GM23248 (cell line): ENCODE measurements at regions not wholly inside any gene's neighbourhood (a gene's known extent, or its start where the extent isn't known, plus 50 kb on each side); places are given as distances from the start of the nearest gene placed in this dataset.

Experiments used
- EZH2 ChIP-seq: fragments of 200-600 bp; sonication (generic); IDR thresholded peaks from 2 replicates; pipeline ENCODE4 v1.6.1; 2018; ENCODE audit warnings: antibody characterized with exemption, mild to moderate bottlenecking; ENCODE audit not compliant: insufficient read depth, poor library complexity, severe bottlenecking
- EZH2phosphoT487 ChIP-seq: fragments of 200-600 bp; sonication (generic); IDR thresholded peaks from 2 replicates; pipeline ENCODE4 v1.6.1; 2018; ENCODE audit warnings: antibody characterized with exemption, moderate library complexity, mild to moderate bottlenecking, low read depth; ENCODE audit not compliant: insufficient read depth

DNA sequence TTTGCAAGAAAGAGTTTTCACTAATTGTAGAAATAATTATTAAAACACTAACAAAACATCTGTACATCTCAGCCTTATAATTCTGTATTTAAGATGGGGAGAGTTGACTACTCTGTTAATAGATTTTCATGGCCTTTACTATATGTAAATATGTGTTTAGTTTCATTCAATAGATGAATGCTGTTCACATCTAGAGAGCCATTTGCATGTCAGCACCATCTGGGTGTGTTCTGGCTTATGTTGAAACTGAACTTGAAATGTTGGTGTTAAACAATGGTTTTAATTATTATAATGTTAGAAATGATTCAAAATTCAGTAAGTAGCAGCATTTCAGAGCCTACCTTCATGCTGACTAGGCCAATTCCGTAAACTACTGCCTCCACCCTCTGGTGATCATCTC is 102.5 kb upstream of the ADAD1 start:
- no peak for TF ChIP-seq EZH2
- TF ChIP-seq EZH2phosphoT487 = no peak
